PC-3 (cell line): ENCODE measurements at regions not wholly inside any gene's neighbourhood (a gene's known extent, or its start where the extent isn't known, plus 50 kb on each side); places are given as distances from the start of the nearest gene placed in this dataset.

Experiments used
- EZH2 ChIP-seq: fragments of 300-600 bp; sonication (generic); IDR thresholded peaks from one replicate; pipeline ENCODE4 v1.6.1; 2017; ENCODE audit warnings: antibody characterized with exemption, mild to moderate bottlenecking, low read length; ENCODE audit not compliant: unreplicated experiment
- TF ChIP-seq, protein P1 (sequence below): fragments of 300-600 bp; sonication (generic); conservative IDR thresholded peaks from 2 replicates; pipeline ENCODE4 v1.5.1; 2017; ENCODE audit warnings: antibody characterized with exemption, low read depth, mild to moderate bottlenecking, low read length

DNA sequence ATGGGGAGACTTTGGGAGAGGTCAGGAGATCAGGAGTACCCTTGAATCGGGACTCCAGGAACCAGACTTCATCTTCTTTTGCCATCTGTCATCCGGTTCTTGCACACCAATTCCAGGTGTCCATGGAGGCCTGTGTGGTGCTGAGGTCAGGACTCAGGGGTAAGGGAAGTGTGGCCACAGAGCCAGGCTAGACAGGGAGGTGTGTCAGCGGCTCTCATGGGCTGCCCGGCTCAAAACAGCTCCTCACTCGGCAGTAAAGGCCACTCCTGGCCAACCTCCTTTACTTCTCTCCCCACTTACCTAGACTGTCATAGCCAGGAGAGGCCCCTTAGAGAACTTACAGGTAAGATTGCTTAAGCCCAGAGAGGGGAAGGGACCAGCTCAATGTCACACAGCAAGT lies 75.7 kb upstream of the NECTIN1 start:
- TF ChIP-seq, protein P1, sequence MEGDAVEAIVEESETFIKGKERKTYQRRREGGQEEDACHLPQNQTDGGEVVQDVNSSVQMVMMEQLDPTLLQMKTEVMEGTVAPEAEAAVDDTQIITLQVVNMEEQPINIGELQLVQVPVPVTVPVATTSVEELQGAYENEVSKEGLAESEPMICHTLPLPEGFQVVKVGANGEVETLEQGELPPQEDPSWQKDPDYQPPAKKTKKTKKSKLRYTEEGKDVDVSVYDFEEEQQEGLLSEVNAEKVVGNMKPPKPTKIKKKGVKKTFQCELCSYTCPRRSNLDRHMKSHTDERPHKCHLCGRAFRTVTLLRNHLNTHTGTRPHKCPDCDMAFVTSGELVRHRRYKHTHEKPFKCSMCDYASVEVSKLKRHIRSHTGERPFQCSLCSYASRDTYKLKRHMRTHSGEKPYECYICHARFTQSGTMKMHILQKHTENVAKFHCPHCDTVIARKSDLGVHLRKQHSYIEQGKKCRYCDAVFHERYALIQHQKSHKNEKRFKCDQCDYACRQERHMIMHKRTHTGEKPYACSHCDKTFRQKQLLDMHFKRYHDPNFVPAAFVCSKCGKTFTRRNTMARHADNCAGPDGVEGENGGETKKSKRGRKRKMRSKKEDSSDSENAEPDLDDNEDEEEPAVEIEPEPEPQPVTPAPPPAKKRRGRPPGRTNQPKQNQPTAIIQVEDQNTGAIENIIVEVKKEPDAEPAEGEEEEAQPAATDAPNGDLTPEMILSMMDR, result no peak
- TF ChIP-seq EZH2, result no peak
